ENCODE measurements at regions not wholly inside any gene's neighbourhood (a gene's known extent, or its start where the extent isn't known, plus 50 kb on each side); places are given as distances from the start of the nearest gene placed in this dataset.
"Not testable (repeated sequence)": the region's sequence is repeated elsewhere in the genome, so short reads cannot be mapped to it uniquely, and the experiment has no call there.

- Histone ChIP-seq H3K4me2 (ENCODE audit: low read length) (no peak overlapping the region), H3K4me1 (ENCODE audit: insufficient read depth, low read length, poor library complexity, severe bottlenecking) (no peaks in the 10 kb centered on the region), H3K4me3 (ENCODE audit: low read depth, low read length, poor library complexity, severe bottlenecking) (no peak overlapping the region), H3K36me3 (ENCODE audit: insufficient read depth, low read length) (no peaks in the 10 kb centered on the region), H2AFZ (ENCODE audit: low read length) (no peak overlapping the region), H4K20me1 (ENCODE audit: insufficient read depth, low read length) (no peaks in the 10 kb centered on the region), H3K9me2 (ENCODE audit: insufficient read depth, low read length) (no peaks in the 10 kb centered on the region), H3K79me2 (ENCODE audit: insufficient read depth, low read depth, low read length) (no peaks in the 10 kb centered on the region), H3K9me3 (ENCODE audit: low read length) (no peaks in the 10 kb centered on the region), H3K27ac (ENCODE audit: low read depth, low read length, poor library complexity, severe bottlenecking) (no peak overlapping the region)
- ChIA-PET CTCF (ENCODE audit: unreplicated experiment) (no interaction called here), POLR2A (no interaction called here)
- peak; percentile 45; the same call in 1 of the 2 replicates for TF ChIP-seq CTCF (conservative IDR thresholded peaks at IDR 0.05; ENCODE audit: low read length)
- TF ChIP-seq EZH2phosphoT487 (IDR thresholded peaks at IDR 0.05; ENCODE audit: borderline replicate concordance, low read depth, low read length): no peak
- DNase-seq (ENCODE audit: low spot score): no peak
- intact Hi-C loops (cut with micrococcal nuclease; ENCODE audit: unreplicated experiment): no loop called here
- no TSS peak for BruUV-seq (replicated peaks)
Observed at GRCh38 chr16:29112755-29113347, 128.0 kb downstream of the LAT start.

- H3K36me3 ChIP-seq (ENCODE audit: insufficient read depth, low read length); POLR2A ChIA-PET; H4K20me1 ChIP-seq (ENCODE audit: insufficient read depth, low read length); H2AFZ ChIP-seq (ENCODE audit: low read length); intact Hi-C loops (cut with micrococcal nuclease; ENCODE audit: unreplicated experiment); H3K27ac ChIP-seq (ENCODE audit: low read depth, low read length, poor library complexity, severe bottlenecking); DNase-seq (ENCODE audit: low spot score); CTCF ChIA-PET (ENCODE audit: unreplicated experiment); H3K9me2 ChIP-seq (ENCODE audit: insufficient read depth, low read length); H3K4me2 ChIP-seq (ENCODE audit: low read length); H3K9me3 ChIP-seq (ENCODE audit: low read length); H3K79me2 ChIP-seq (ENCODE audit: insufficient read depth, low read depth, low read length); H3K4me1 ChIP-seq (ENCODE audit: insufficient read depth, low read length, poor library complexity, severe bottlenecking); H3K4me3 ChIP-seq (ENCODE audit: low read depth, low read length, poor library complexity, severe bottlenecking); BruUV-seq (replicated peaks): not testable (repeated sequence)
Observed at GRCh38 chr16:29111901-29112680, 127.2 kb downstream of the LAT start.

GRCh38 chr16:29111421-29111820 is 126.6 kb downstream of the LAT start:
- no peak overlapping the region for H2AFZ ChIP-seq (ENCODE audit: low read length)
- no peak overlapping the region for H3K4me3 ChIP-seq (ENCODE audit: low read depth, low read length, poor library complexity, severe bottlenecking)
- H4K20me1 ChIP-seq (ENCODE audit: insufficient read depth, low read length): no peaks in the 10 kb centered on the region
- DNase-seq (ENCODE audit: low spot score): no peak
- no peaks in the 10 kb centered on the region for H3K4me1 ChIP-seq (ENCODE audit: insufficient read depth, low read length, poor library complexity, severe bottlenecking)
- no peaks in the 10 kb centered on the region for H3K79me2 ChIP-seq (ENCODE audit: insufficient read depth, low read depth, low read length)
- POLR2A ChIA-PET: no interaction called here
- H3K4me2 ChIP-seq (ENCODE audit: low read length): no peak overlapping the region
- H3K9me3 ChIP-seq (ENCODE audit: low read length): no peaks in the 10 kb centered on the region
- no peak for TF ChIP-seq EZH2phosphoT487 (IDR thresholded peaks at IDR 0.05; ENCODE audit: borderline replicate concordance, low read depth, low read length)
- TF ChIP-seq CTCF (conservative IDR thresholded peaks at IDR 0.05; ENCODE audit: low read length): no peak
- CTCF ChIA-PET (ENCODE audit: unreplicated experiment): no interaction called here
- intact Hi-C loops (cut with micrococcal nuclease; ENCODE audit: unreplicated experiment): no loop called here
- H3K27ac ChIP-seq (ENCODE audit: low read depth, low read length, poor library complexity, severe bottlenecking): no peak overlapping the region
- no peaks in the 10 kb centered on the region for H3K36me3 ChIP-seq (ENCODE audit: insufficient read depth, low read length)
- no TSS peak for BruUV-seq (replicated peaks)
- H3K9me2 ChIP-seq (ENCODE audit: insufficient read depth, low read length): no peaks in the 10 kb centered on the region

GRCh38 chr16:29108625-29109169 is 123.8 kb downstream of the LAT start:
- H3K9me2 ChIP-seq (ENCODE audit: insufficient read depth, low read length); BruUV-seq (replicated peaks); H3K4me2 ChIP-seq (ENCODE audit: low read length); H3K27ac ChIP-seq (ENCODE audit: low read depth, low read length, poor library complexity, severe bottlenecking); H3K9me3 ChIP-seq (ENCODE audit: low read length); intact Hi-C loops (cut with micrococcal nuclease; ENCODE audit: unreplicated experiment); H3K4me1 ChIP-seq (ENCODE audit: insufficient read depth, low read length, poor library complexity, severe bottlenecking); H3K79me2 ChIP-seq (ENCODE audit: insufficient read depth, low read depth, low read length); H3K36me3 ChIP-seq (ENCODE audit: insufficient read depth, low read length); H3K4me3 ChIP-seq (ENCODE audit: low read depth, low read length, poor library complexity, severe bottlenecking); CTCF ChIA-PET (ENCODE audit: unreplicated experiment); POLR2A ChIA-PET; H2AFZ ChIP-seq (ENCODE audit: low read length); H4K20me1 ChIP-seq (ENCODE audit: insufficient read depth, low read length); DNase-seq (ENCODE audit: low spot score): not testable (repeated sequence)
